IMR-90 (cell line): ENCODE measurements at regions not wholly inside any gene's neighbourhood (a gene's known extent, or its start where the extent isn't known, plus 50 kb on each side); places are given as distances from the start of the nearest gene placed in this dataset.

ENCODE experiments used
- ATAC-seq: fragments of 200-7000 bp; cut with Tn5 transposase; 2 replicates; pipeline ENCODE4 v1.9.1; 2020; ENCODE audit warnings: low read depth, mild to moderate bottlenecking, moderate library complexity
- BruUV-seq: library from RNA; stranded (reverse); fragments of 400-500 nt; replicated peaks from 2 replicates; lab custom pipeline; 2021; lab: Mats Ljungman, UMichigan
- CTCF ChIA-PET: fragments of 300-600 bp; formaldehyde crosslinking; extraction: SDS; loops from one replicate; lab custom pipeline; 2021; ENCODE audit warnings: antibody characterized with exemption; lab: Yijun Ruan, JAX
- POLR2A ChIA-PET: fragments of 300-600 bp; sonication (Branson Sonifier 250); formaldehyde crosslinking; loops from one replicate; lab custom pipeline; 2022; ENCODE audit warnings: antibody characterized with exemption; ENCODE audit not compliant: unreplicated experiment; lab: Charles Lee
- DNase-seq: peaks from one replicate; pipeline ENCODE4 v3.0.0; 2013
- H2AFZ ChIP-seq: replicated peaks from 2 replicates; pipeline ENCODE3; 2013; ENCODE audit warnings: low read length, mild to moderate bottlenecking; ENCODE audit not compliant: poor library complexity
- H2AK5ac ChIP-seq: 2 replicates; pipeline ENCODE4 v1.6.1; 2013; ENCODE audit warnings: low read depth, low read length, inconsistent platforms
- H2AK9ac ChIP-seq: replicated peaks from 2 replicates; pipeline ENCODE3; 2013; ENCODE audit warnings: mild to moderate bottlenecking, low read depth, low read length, moderate library complexity; ENCODE audit not compliant: poor library complexity
- H2BK120ac ChIP-seq: 2 replicates; pipeline ENCODE4 v1.6.1; 2013; ENCODE audit warnings: low read depth, low read length, inconsistent platforms
- H2BK15ac ChIP-seq: 3 replicates; pipeline ENCODE4 v1.6.1; 2013; ENCODE audit warnings: low read depth, low read length, inconsistent platforms
- H2BK20ac ChIP-seq: 2 replicates; pipeline ENCODE4 v1.6.1; 2013; ENCODE audit warnings: low read depth, mild to moderate bottlenecking, inconsistent platforms, low read length, moderate library complexity
- H2BK5ac ChIP-seq: 2 replicates; pipeline ENCODE4 v1.6.1; 2013; ENCODE audit warnings: mild to moderate bottlenecking, low read depth, low read length, inconsistent platforms; ENCODE audit not compliant: poor library complexity, severe bottlenecking
- H3K14ac ChIP-seq: replicated peaks from 2 replicates; pipeline ENCODE4 v1.6.1; 2013; ENCODE audit warnings: low read depth, low read length, inconsistent platforms
- H3K18ac ChIP-seq: 2 replicates; pipeline ENCODE4 v1.6.1; 2013; ENCODE audit warnings: low read depth, low read length, control low read depth
- H3K23ac ChIP-seq: 2 replicates; pipeline ENCODE4 v1.6.1; 2013; ENCODE audit warnings: low read depth, low read length, inconsistent platforms
- H3K27ac ChIP-seq: 2 replicates; pipeline ENCODE4 v1.5.1; 2013; ENCODE audit warnings: mild to moderate bottlenecking, control low read depth, low read length; ENCODE audit not compliant: insufficient read depth
- H3K27me3 ChIP-seq: 2 replicates; pipeline ENCODE4 v1.6.1; 2013; ENCODE audit warnings: low read length; ENCODE audit not compliant: control insufficient read depth, insufficient read depth
- H3K36me3 ChIP-seq: 2 replicates; pipeline ENCODE4 v1.6.1; 2013; ENCODE audit warnings: low read length, mixed read lengths; ENCODE audit not compliant: control insufficient read depth, insufficient read depth
- H3K4ac ChIP-seq: 2 replicates; pipeline ENCODE4 v1.6.1; 2013; ENCODE audit warnings: low read depth, low read length, inconsistent platforms
- H3K4me1 ChIP-seq: 2 replicates; pipeline ENCODE4 v1.6.1; 2013; ENCODE audit warnings: low read length, mixed read lengths; ENCODE audit not compliant: control insufficient read depth, insufficient read depth
- H3K4me2 ChIP-seq: 2 replicates; pipeline ENCODE4 v1.6.1; 2013; ENCODE audit warnings: low read depth, mild to moderate bottlenecking, control low read depth, low read length, moderate library complexity
- H3K4me3 ChIP-seq: 2 replicates; pipeline ENCODE4 v1.5.1; 2013; ENCODE audit warnings: low read depth, mild to moderate bottlenecking, control low read depth, low read length, moderate library complexity; ENCODE audit not compliant: insufficient read depth
- H3K56ac ChIP-seq: 2 replicates; pipeline ENCODE4 v1.6.1; 2013; ENCODE audit warnings: low read length, inconsistent platforms; ENCODE audit not compliant: insufficient read depth; ENCODE audit errors: extremely low read depth
- H3K79me1 ChIP-seq, 2 experiments: 2 replicates each; pipeline ENCODE4 v1.6.1; 2013; ENCODE audit warnings: low read length in 2 of 2, inconsistent platforms in 1 of 2, low read depth in 1 of 2
- H3K9ac ChIP-seq: 2 replicates; pipeline ENCODE4 v1.6.1; 2013; ENCODE audit warnings: low read depth, low read length, control low read depth
- H3K9me1 ChIP-seq: 2 replicates; pipeline ENCODE4 v1.6.1; 2013; ENCODE audit warnings: low read length, inconsistent platforms; ENCODE audit not compliant: insufficient read depth
- H3K9me3 ChIP-seq: 2 replicates; pipeline ENCODE4 v1.6.1; 2013; ENCODE audit warnings: low read length; ENCODE audit not compliant: control insufficient read depth, insufficient read depth
- H4K20me1 ChIP-seq: 2 replicates; pipeline ENCODE4 v1.6.1; 2013; ENCODE audit warnings: low read length, inconsistent platforms; ENCODE audit not compliant: insufficient read depth
- H4K5ac ChIP-seq: 2 replicates; pipeline ENCODE4 v1.6.1; 2013; ENCODE audit warnings: mild to moderate bottlenecking, low read depth, low read length, control low read depth
- H4K8ac ChIP-seq, 2 experiments: 2 replicates each; pipeline ENCODE4 v1.6.1; 2013; ENCODE audit warnings: low read depth in 2 of 2, low read length in 2 of 2, control low read depth in 1 of 2, inconsistent platforms in 1 of 2
- H4K91ac ChIP-seq: 2 replicates; pipeline ENCODE4 v1.6.1; 2013; ENCODE audit warnings: low read depth, low read length, inconsistent platforms; ENCODE audit not compliant: insufficient read depth
- BHLHE40 ChIP-seq: fragments of 150-350 bp; IDR thresholded peaks from 2 replicates; pipeline ENCODE4 v1.6.1; 2016; ENCODE audit warnings: mild to moderate bottlenecking, low read depth, low read length
- CEBPB ChIP-seq: IDR thresholded peaks from 2 replicates; pipeline ENCODE4 v1.6.1; 2012; ENCODE audit warnings: low read depth, low read length, improper control_type of control experiment
- CHD1 ChIP-seq: IDR thresholded peaks from 2 replicates; pipeline ENCODE4 v1.6.1; 2012; ENCODE audit warnings: low read depth, low read length, improper control_type of control experiment
- FOS ChIP-seq: fragments of 150-350 bp; IDR thresholded peaks from 2 replicates; pipeline ENCODE4 v1.6.1; 2016; ENCODE audit warnings: low read depth, low read length
- MAFK ChIP-seq: IDR thresholded peaks from 2 replicates; pipeline ENCODE4 v1.6.1; 2012; ENCODE audit warnings: low read depth, low read length, improper control_type of control experiment
- MAZ ChIP-seq: IDR thresholded peaks from 2 replicates; pipeline ENCODE4 v1.6.1; 2012; ENCODE audit warnings: low read depth, mild to moderate bottlenecking, low read length, improper control_type of control experiment, moderate library complexity, borderline replicate concordance
- MXI1 ChIP-seq: IDR thresholded peaks from 2 replicates; pipeline ENCODE4 v1.6.1; 2012; ENCODE audit warnings: low read depth, mild to moderate bottlenecking, low read length, moderate library complexity, borderline replicate concordance
- NFE2L2 ChIP-seq: fragments of 150-350 bp; IDR thresholded peaks from 2 replicates; pipeline ENCODE4 v1.6.1; 2016; ENCODE audit warnings: low read depth, mild to moderate bottlenecking, low read length
- POLR2A ChIP-seq: IDR thresholded peaks from 2 replicates; pipeline ENCODE4 v1.6.1; 2012; ENCODE audit warnings: mild to moderate bottlenecking, low read depth, low read length
- RAD21 ChIP-seq: IDR thresholded peaks from 2 replicates; pipeline ENCODE4 v1.6.1; 2012; ENCODE audit warnings: low read length, improper control_type of control experiment
- RCOR1 ChIP-seq: IDR thresholded peaks from 2 replicates; pipeline ENCODE4 v1.6.1; 2012; ENCODE audit warnings: mild to moderate bottlenecking, low read length, improper control_type of control experiment; ENCODE audit not compliant: insufficient replicate concordance
- RFX5 ChIP-seq: IDR thresholded peaks from 2 replicates; pipeline ENCODE4 v1.8.0; 2012; ENCODE audit warnings: low read depth, mild to moderate bottlenecking, low read length, moderate library complexity
- SMC3 ChIP-seq: fragments of 150-350 bp; IDR thresholded peaks from 2 replicates; pipeline ENCODE4 v1.6.1; 2016; ENCODE audit warnings: low read depth, mild to moderate bottlenecking, antibody characterized with exemption, low read length, moderate library complexity
- WGBS, 2 experiments: methylation state at CpG; one replicate each; pipeline versions ENCODE4 v1.1.5 to v1.1.7; 2013; ENCODE audit warnings: missing lambda C conversion rate in 2 of 2; ENCODE audit not compliant: insufficient read length in 1 of 2; ENCODE audit errors: extremely low coverage in 2 of 2; 5-methylcytosine and 5-hydroxymethylcytosine counted together
- dilution Hi-C: fragments of 300-500 bp; cut with HindIII; formaldehyde crosslinking; loops from one replicate; pipeline ENCODE4 v1.14.3; 2018; ENCODE audit warnings: low sequenced_read_pairs; ENCODE audit not compliant: unreplicated experiment
- in situ Hi-C: fragments of 300-500 bp; cut with MboI; formaldehyde crosslinking; loops from 3 replicates; pipeline ENCODE4 v1.14.3; 2019; ENCODE audit warnings: low sequenced_read_pairs, inconsistent platforms, mixed read lengths
- intact Hi-C: fragments of 100-400 bp; cut with micrococcal nuclease; formaldehyde crosslinking; loops from 2 replicates; pipeline ENCODE4 v1.10.0; 2022
- TF ChIP-seq, protein P1 (sequence below): fragments of 150-350 bp; IDR thresholded peaks from 2 replicates; pipeline ENCODE4 v1.6.1; 2016; ENCODE audit warnings: low read depth, mild to moderate bottlenecking, low read length, moderate library complexity, borderline replicate concordance
- TF ChIP-seq, protein P2 (sequence below): conservative IDR thresholded peaks from 2 replicates; pipeline ENCODE4 v1.5.1; 2012; ENCODE audit warnings: mild to moderate bottlenecking, low read depth, low read length, improper control_type of control experiment
- TF ChIP-seq, protein P3 (sequence below): fragments of 150-350 bp; IDR thresholded peaks from 2 replicates; pipeline ENCODE4 v1.6.1; 2017; ENCODE audit warnings: mild to moderate bottlenecking, antibody characterized with exemption, low read length, low read depth

DNA sequence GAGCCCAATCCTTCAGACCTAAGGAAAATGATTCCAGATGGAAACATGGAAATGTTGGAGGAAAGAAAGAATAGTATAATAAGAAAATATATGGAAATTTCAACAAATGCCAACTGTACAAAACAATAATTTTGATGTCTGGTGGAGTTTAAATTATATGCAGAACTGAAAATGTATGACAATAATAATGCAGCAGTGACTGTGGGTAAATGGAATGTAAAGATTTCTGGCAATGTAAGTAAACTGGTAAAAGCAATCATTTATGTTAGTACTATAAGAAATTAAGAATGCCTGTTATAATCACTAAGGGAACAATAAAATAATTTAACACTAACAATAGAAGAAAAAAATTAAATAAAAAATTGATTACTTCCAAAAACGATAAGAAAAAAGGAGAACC lies 89.0 kb downstream of the EDN1 start:
- Histone ChIP-seq H2BK20ac (no peak overlapping the region), H3K23ac (no peak overlapping the region), H3K18ac (no peak overlapping the region), H3K4me3 (no peak overlapping the region), H3K14ac (no peak overlapping the region), H3K4me2 (no peak overlapping the region), H4K91ac (no peak overlapping the region), H3K9ac (no peak overlapping the region), H3K9me1 (no peaks in the 10 kb centered on the region), H3K4me1 (no peaks in the 10 kb centered on the region), H3K27me3 (peaks cover 6% of the 10 kb centered on the region; the same call in 1 of the 2 replicates), H4K20me1 (no peaks in the 10 kb centered on the region), H3K56ac (no peak overlapping the region), H3K9me3 (no peaks in the 10 kb centered on the region), H3K27ac (no peak overlapping the region), H2AK9ac (no peak overlapping the region), H4K5ac (no peak overlapping the region), H3K4ac (no peak overlapping the region), H2BK15ac (no peak overlapping the region), H2AK5ac (no peak overlapping the region), H2AFZ (no peak overlapping the region), H3K36me3 (no peaks in the 10 kb centered on the region), H3K79me1 (no peaks in the 10 kb centered on the region), H4K8ac (no peak overlapping the region), H2BK120ac (no peak overlapping the region), H2BK5ac (no peak overlapping the region)
- WGBS, 2 experiments = no CpG with 5 or more reads among the region's 1 CpG
- ChIA-PET POLR2A (no interaction called here), CTCF (no interaction called here)
- no TSS peak for BruUV-seq
- ATAC-seq = no peak
- intact Hi-C loops (no loop called here), in situ Hi-C loops (no loop called here), dilution Hi-C loops (no loop called here)
- TF ChIP-seq, protein P1, sequence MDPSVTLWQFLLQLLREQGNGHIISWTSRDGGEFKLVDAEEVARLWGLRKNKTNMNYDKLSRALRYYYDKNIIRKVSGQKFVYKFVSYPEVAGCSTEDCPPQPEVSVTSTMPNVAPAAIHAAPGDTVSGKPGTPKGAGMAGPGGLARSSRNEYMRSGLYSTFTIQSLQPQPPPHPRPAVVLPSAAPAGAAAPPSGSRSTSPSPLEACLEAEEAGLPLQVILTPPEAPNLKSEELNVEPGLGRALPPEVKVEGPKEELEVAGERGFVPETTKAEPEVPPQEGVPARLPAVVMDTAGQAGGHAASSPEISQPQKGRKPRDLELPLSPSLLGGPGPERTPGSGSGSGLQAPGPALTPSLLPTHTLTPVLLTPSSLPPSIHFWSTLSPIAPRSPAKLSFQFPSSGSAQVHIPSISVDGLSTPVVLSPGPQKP = no peak
- TF ChIP-seq MAZ = no peak
- TF ChIP-seq SMC3 = no peak
- TF ChIP-seq CEBPB = no peak
- no peak for TF ChIP-seq POLR2A
- TF ChIP-seq BHLHE40 = no peak
- TF ChIP-seq MXI1 = no peak
- TF ChIP-seq, protein P2, sequence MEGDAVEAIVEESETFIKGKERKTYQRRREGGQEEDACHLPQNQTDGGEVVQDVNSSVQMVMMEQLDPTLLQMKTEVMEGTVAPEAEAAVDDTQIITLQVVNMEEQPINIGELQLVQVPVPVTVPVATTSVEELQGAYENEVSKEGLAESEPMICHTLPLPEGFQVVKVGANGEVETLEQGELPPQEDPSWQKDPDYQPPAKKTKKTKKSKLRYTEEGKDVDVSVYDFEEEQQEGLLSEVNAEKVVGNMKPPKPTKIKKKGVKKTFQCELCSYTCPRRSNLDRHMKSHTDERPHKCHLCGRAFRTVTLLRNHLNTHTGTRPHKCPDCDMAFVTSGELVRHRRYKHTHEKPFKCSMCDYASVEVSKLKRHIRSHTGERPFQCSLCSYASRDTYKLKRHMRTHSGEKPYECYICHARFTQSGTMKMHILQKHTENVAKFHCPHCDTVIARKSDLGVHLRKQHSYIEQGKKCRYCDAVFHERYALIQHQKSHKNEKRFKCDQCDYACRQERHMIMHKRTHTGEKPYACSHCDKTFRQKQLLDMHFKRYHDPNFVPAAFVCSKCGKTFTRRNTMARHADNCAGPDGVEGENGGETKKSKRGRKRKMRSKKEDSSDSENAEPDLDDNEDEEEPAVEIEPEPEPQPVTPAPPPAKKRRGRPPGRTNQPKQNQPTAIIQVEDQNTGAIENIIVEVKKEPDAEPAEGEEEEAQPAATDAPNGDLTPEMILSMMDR = no peak
- TF ChIP-seq, protein P3, sequence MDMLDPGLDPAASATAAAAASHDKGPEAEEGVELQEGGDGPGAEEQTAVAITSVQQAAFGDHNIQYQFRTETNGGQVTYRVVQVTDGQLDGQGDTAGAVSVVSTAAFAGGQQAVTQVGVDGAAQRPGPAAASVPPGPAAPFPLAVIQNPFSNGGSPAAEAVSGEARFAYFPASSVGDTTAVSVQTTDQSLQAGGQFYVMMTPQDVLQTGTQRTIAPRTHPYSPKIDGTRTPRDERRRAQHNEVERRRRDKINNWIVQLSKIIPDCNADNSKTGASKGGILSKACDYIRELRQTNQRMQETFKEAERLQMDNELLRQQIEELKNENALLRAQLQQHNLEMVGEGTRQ = no peak
- no peak for TF ChIP-seq MAFK
- no peak for TF ChIP-seq RFX5
- no peak for TF ChIP-seq CHD1
- TF ChIP-seq NFE2L2 = no peak
- no peak for TF ChIP-seq RAD21
- TF ChIP-seq FOS = no peak
- TF ChIP-seq RCOR1 = no peak
- DNase-seq = no peak
